WTC11 (cell line): ENCODE measurements at regions not wholly inside any gene's neighbourhood (a gene's known extent, or its start where the extent isn't known, plus 50 kb on each side); places are given as distances from the start of the nearest gene placed in this dataset.

Experiments used
- ATAC-seq: fragments of 200-7000 bp; cut with Tn5 transposase; 2 replicates; pipeline ENCODE4 v1.10.0; 2021; ENCODE audit warnings: mild to moderate bottlenecking, moderate library complexity
- CTCF ChIA-PET: fragments of 300-600 bp; sonication (Branson Sonifier 250); formaldehyde crosslinking; loops from one replicate; lab custom pipeline; 2021; ENCODE audit warnings: antibody characterized with exemption; lab: Charles Lee
- POLR2A ChIA-PET: fragments of 350-600 bp; sonication (Branson Sonifier 250); formaldehyde crosslinking; loops from one replicate; lab custom pipeline; 2021; ENCODE audit warnings: antibody characterized with exemption; lab: Charles Lee
- DNase-seq: peaks from one replicate; pipeline ENCODE4 v3.0.0; 2021; ENCODE audit warnings: low spot score
- H3K27ac Mint-ChIP-seq: 2 replicates; pipeline ENCODE4 v1.8.0; 2021; ENCODE audit warnings: mixed read lengths
- H3K27me3 Mint-ChIP-seq: 2 replicates; pipeline ENCODE4 v1.8.0; 2021; ENCODE audit warnings: low read depth, mild to moderate bottlenecking, moderate library complexity, mixed read lengths
- H3K36me3 Mint-ChIP-seq: 2 replicates; pipeline ENCODE4 v1.8.0; 2021; ENCODE audit warnings: mixed read lengths
- H3K4me1 Mint-ChIP-seq: 2 replicates; pipeline ENCODE4 v1.8.0; 2022; ENCODE audit warnings: mixed read lengths
- H3K4me3 Mint-ChIP-seq: 2 replicates; pipeline ENCODE4 v1.8.0; 2021; ENCODE audit warnings: mild to moderate bottlenecking, moderate library complexity, mixed read lengths
- H3K9me3 Mint-ChIP-seq: 2 replicates; pipeline ENCODE4 v1.8.0; 2021; ENCODE audit warnings: mixed read lengths
- ATF3 ChIP-seq: sonication (generic); formaldehyde crosslinking; conservative IDR thresholded peaks from 2 replicates; pipeline ENCODE4 v1.8.1; 2022; ENCODE audit warnings: mild to moderate bottlenecking, missing genetic modification reagents
- CBFB ChIP-seq: sonication (generic); formaldehyde crosslinking; IDR thresholded peaks from 2 replicates; pipeline ENCODE4 v1.8.1; 2022; ENCODE audit warnings: mild to moderate bottlenecking, low read depth, missing genetic modification reagents
- CREM ChIP-seq: sonication (generic); formaldehyde crosslinking; IDR thresholded peaks from 2 replicates; pipeline ENCODE4 v1.8.1; 2022; ENCODE audit warnings: mild to moderate bottlenecking, missing genetic modification reagents, moderate library complexity
- CTCF ChIP-seq: fragments of 200-600 bp; IDR thresholded peaks from 2 replicates; pipeline ENCODE4 v1.8.0; 2022; ENCODE audit warnings: antibody characterized with exemption
- E2F1 ChIP-seq: sonication (generic); formaldehyde crosslinking; IDR thresholded peaks from 2 replicates; pipeline ENCODE4 v1.8.0; 2022; ENCODE audit warnings: mild to moderate bottlenecking, missing genetic modification reagents
- ELF4 ChIP-seq: sonication (generic); formaldehyde crosslinking; IDR thresholded peaks from 2 replicates; pipeline ENCODE4 v1.8.1; 2022; ENCODE audit warnings: low read depth, mild to moderate bottlenecking, moderate library complexity, missing genetic modification reagents
- EMX1 ChIP-seq: fragments of 250-450 bp; sonication (Bioruptor Pico); IDR thresholded peaks from 2 replicates; pipeline ENCODE4 v1.8.0; 2021; ENCODE audit warnings: mild to moderate bottlenecking
- FOXK1 ChIP-seq: sonication (generic); formaldehyde crosslinking; IDR thresholded peaks from 2 replicates; pipeline ENCODE4 v1.8.0; 2022; ENCODE audit warnings: mild to moderate bottlenecking, moderate library complexity, missing genetic modification reagents
- GABPB1 ChIP-seq: sonication (generic); formaldehyde crosslinking; IDR thresholded peaks from 2 replicates; pipeline ENCODE4 v1.8.1; 2023; ENCODE audit warnings: mild to moderate bottlenecking, missing genetic modification reagents
- KAT7 ChIP-seq: sonication (generic); formaldehyde crosslinking; IDR thresholded peaks from 2 replicates; pipeline ENCODE4 v1.8.1; 2023; ENCODE audit warnings: missing genetic modification reagents, mild to moderate bottlenecking, borderline replicate concordance
- MAX ChIP-seq: sonication (generic); formaldehyde crosslinking; IDR thresholded peaks from 2 replicates; pipeline ENCODE4 v1.8.0; 2022; ENCODE audit warnings: mild to moderate bottlenecking, missing genetic modification reagents
- MLX ChIP-seq: sonication (generic); formaldehyde crosslinking; IDR thresholded peaks from 2 replicates; pipeline ENCODE4 v1.8.1; 2023; ENCODE audit warnings: mild to moderate bottlenecking, missing genetic modification reagents, moderate library complexity
- NFE2L1 ChIP-seq: sonication (generic); formaldehyde crosslinking; IDR thresholded peaks from 2 replicates; pipeline ENCODE4 v1.8.1; 2023; ENCODE audit warnings: missing genetic modification reagents
- RORB ChIP-seq: fragments of 250-450 bp; sonication (Bioruptor Pico); IDR thresholded peaks from 2 replicates; pipeline ENCODE4 v1.9.0; 2021; ENCODE audit warnings: mild to moderate bottlenecking
- SOX15 ChIP-seq: fragments of 250-450 bp; sonication (Bioruptor Pico); IDR thresholded peaks from 2 replicates; pipeline ENCODE4 v1.9.0; 2021; ENCODE audit warnings: mild to moderate bottlenecking
- SP1 ChIP-seq: sonication (generic); formaldehyde crosslinking; conservative IDR thresholded peaks from 2 replicates; pipeline ENCODE4 v1.8.1; 2022; ENCODE audit warnings: missing genetic modification reagents
- TP53 ChIP-seq: sonication (generic); formaldehyde crosslinking; IDR thresholded peaks from 2 replicates; pipeline ENCODE4 v1.8.1; 2023; ENCODE audit warnings: mild to moderate bottlenecking, missing genetic modification reagents
- ZNF121 ChIP-seq: sonication (generic); formaldehyde crosslinking; IDR thresholded peaks from 2 replicates; pipeline ENCODE4 v1.8.0; 2023; ENCODE audit warnings: missing genetic modification reagents
- ZNF219 ChIP-seq: sonication (generic); formaldehyde crosslinking; IDR thresholded peaks from 2 replicates; pipeline ENCODE4 v1.8.0; 2023; ENCODE audit warnings: missing genetic modification reagents, mild to moderate bottlenecking, borderline replicate concordance
- ZNF232 ChIP-seq: sonication (generic); formaldehyde crosslinking; IDR thresholded peaks from 2 replicates; pipeline ENCODE4 v1.8.0; 2022; ENCODE audit warnings: mild to moderate bottlenecking, missing genetic modification reagents
- ZNF281 ChIP-seq: sonication (generic); formaldehyde crosslinking; IDR thresholded peaks from 2 replicates; pipeline ENCODE4 v1.8.0; 2023; ENCODE audit warnings: mild to moderate bottlenecking, missing genetic modification reagents
- ZNF317 ChIP-seq: sonication (generic); formaldehyde crosslinking; IDR thresholded peaks from 2 replicates; pipeline ENCODE4 v1.8.1; 2023; ENCODE audit warnings: low read depth, mild to moderate bottlenecking, moderate library complexity, missing genetic modification reagents, borderline replicate concordance
- ZNF416 ChIP-seq: fragments of 250-450 bp; sonication (Bioruptor Pico); IDR thresholded peaks from 2 replicates; pipeline ENCODE4 v1.9.0; 2021; ENCODE audit warnings: mild to moderate bottlenecking, inconsistent platforms
- ZNF532 ChIP-seq: fragments of 250-450 bp; sonication (Bioruptor Pico); IDR thresholded peaks from 2 replicates; pipeline ENCODE4 v1.9.0; 2021; ENCODE audit warnings: mild to moderate bottlenecking, borderline replicate concordance

GRCh38 chr22:48627966-48628365 lies 1199.7 kb downstream of the BRD1 start (continued):
- no peak for TF ChIP-seq FOXK1
- no peak for TF ChIP-seq SOX15 (CRISPR knock-in tag)
- TF ChIP-seq MAX (CRISPR knock-in tag): no peak
- TF ChIP-seq CTCF: no peak
- TF ChIP-seq MLX (CRISPR knock-in tag): no peak
- no peak for TF ChIP-seq SP1 (CRISPR knock-in tag)
- no peak for TF ChIP-seq TP53 (CRISPR knock-in tag)

GRCh38 chr22:48627203-48627602 lies 1200.5 kb downstream of the BRD1 start:
- TF ChIP-seq ZNF232: no peak
- no peak for TF ChIP-seq ATF3 (CRISPR knock-in tag)
- no peak for TF ChIP-seq RORB (CRISPR knock-in tag)
- no peak for TF ChIP-seq EMX1
- no peak for TF ChIP-seq MLX (CRISPR knock-in tag)
- no peak for TF ChIP-seq CBFB (CRISPR knock-in tag)
- TF ChIP-seq ZNF416 (CRISPR knock-in tag): no peak
- TF ChIP-seq ELF4 (CRISPR knock-in tag): no peak
- no peak for TF ChIP-seq ZNF532 (CRISPR knock-in tag)
- TF ChIP-seq E2F1 (CRISPR knock-in tag): no peak
- TF ChIP-seq ZNF281: no peak
- no peak for TF ChIP-seq KAT7 (CRISPR knock-in tag)
- TF ChIP-seq ZNF219 (CRISPR knock-in tag): no peak
- TF ChIP-seq GABPB1 (CRISPR knock-in tag): no peak
- no peak for TF ChIP-seq MAX (CRISPR knock-in tag)
- no peak for TF ChIP-seq NFE2L1 (CRISPR knock-in tag)
- no peak for TF ChIP-seq ZNF121 (CRISPR knock-in tag)
- TF ChIP-seq CREM (CRISPR knock-in tag): no peak
- no peak for TF ChIP-seq ZNF317 (CRISPR knock-in tag)
- DNase-seq (no peak), ATAC-seq (no peak)
- H3K36me3 Mint-ChIP-seq: no peaks in the 10 kb centered on the region
- no peak overlapping the region for H3K4me3 Mint-ChIP-seq
- H3K27me3 Mint-ChIP-seq: no peaks in the 10 kb centered on the region
- H3K4me1 Mint-ChIP-seq: peaks cover 30% of the 10 kb centered on the region
- CTCF ChIA-PET: no interaction called here
- H3K27ac Mint-ChIP-seq: no peak overlapping the region
- no peaks in the 10 kb centered on the region for H3K9me3 Mint-ChIP-seq
- POLR2A ChIA-PET: no interaction called here
